HG03432 (cell line): ENCODE measurements at regions not wholly inside any gene's neighbourhood (a gene's known extent, or its start where the extent isn't known, plus 50 kb on each side); places are given as distances from the start of the nearest gene placed in this dataset.

Source experiments
- ATAC-seq: cut with Tn5 transposase; IDR thresholded peaks from one replicate; pipeline ENCODE4 v1.9.1; 2021; ENCODE audit warnings: mild to moderate bottlenecking, moderate library complexity; ENCODE audit not compliant: unreplicated experiment

DNA sequence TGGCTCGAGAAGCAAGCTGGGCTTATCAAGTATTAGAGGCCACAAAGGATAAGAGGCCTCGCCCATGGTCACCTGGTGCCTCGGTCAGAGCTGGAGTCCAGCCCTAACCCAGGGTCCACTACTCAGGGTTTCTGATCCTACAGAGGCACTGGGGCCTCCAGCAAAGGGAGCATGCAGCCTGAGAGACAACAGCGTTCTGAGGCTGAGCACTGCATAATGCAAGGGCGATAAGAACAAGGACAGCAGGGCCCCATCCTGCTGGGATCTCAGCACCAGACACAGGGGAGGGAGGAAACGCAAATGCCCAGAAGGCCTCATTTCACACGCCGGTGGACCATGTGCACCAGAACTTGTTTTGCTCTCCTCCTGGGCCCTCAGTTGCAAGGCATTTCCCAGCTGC, 63.0 kb downstream of the C5orf15 start:
- no peak for ATAC-seq

DNA sequence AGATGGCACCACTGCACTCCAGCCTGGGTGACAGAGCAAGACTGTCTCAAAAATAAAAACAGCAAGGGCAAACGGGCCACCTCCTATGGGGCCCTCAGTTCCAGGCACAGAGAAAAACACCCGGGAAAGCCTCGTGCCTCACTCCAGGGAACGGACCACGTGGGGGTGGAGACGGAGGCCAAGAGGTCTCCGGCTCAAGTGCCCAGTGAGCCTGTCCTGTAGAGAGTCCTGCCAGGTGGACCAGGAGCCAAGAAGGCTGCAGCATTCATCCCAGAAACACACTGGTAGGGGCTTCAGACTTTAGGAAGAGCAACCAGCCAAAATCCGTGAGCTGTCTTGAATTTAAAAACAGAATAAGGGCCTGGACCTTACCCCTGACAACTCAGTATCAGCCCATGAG, 63.8 kb downstream of the C5orf15 start:
- no peak for ATAC-seq

DNA sequence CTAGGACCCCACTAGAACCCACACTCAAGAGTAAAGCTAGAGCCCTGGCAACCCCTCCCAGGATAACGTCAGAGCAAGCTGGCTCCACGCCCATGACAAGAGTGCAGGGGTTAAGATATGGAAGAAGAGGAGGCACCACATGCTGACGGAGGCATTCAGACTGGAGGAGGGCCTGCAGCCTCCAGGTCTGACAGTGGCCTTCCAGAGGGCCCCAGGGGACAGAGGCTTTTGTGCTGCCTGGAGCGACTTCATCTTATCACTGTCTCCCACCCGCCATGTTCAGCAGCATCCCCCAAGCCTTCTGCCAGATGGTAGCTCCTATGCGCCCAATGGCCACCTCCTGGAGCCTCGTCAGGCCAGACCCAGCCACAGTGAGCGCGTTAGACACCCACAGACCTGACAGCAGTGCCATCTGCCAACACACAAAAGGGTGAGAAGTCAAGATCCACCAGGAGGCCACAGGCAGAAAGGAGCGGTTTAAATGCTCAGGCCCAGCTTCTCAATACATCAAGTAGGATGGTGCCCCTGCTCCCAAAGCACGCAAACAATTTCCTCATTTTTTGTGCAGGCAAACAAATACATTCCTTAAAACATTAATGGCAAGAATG, 65.8 kb downstream of the C5orf15 start:
- no peak for ATAC-seq

DNA sequence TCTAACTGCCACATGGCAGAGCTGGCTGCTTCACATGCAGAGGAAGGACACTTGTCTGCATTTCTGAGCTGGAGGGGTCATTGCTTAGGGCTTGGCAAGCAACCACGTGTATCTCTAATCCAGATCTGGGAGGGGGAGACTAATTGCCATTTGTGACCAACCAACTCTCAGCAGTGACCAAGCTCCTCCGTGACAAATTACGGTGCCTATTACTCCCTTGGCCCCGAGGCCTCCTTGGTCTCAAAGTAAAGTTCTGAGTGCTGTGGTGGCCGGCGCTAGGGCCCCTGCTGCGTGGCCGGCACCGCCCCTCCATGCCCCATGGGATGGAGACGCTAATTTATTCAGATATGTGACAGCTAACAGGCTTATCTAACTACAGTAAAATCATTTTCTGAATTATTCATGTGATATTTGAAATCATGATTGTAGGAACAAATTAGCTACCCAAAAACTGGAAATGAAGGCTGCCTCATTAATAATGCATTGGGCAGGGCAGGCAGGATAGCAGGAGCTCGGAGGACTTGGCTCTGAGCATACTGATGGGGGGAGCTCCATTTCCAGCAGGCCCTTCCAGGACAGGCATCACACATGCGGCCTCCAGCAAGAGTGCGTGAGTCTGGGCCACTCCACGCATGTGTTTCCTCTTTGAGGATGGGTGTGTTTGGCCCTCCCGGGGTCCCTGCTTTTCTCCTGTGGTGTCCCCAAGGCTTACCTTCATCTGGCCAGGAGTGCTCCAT, 67.7 kb downstream of the C5orf15 start:
- no peak for ATAC-seq

DNA sequence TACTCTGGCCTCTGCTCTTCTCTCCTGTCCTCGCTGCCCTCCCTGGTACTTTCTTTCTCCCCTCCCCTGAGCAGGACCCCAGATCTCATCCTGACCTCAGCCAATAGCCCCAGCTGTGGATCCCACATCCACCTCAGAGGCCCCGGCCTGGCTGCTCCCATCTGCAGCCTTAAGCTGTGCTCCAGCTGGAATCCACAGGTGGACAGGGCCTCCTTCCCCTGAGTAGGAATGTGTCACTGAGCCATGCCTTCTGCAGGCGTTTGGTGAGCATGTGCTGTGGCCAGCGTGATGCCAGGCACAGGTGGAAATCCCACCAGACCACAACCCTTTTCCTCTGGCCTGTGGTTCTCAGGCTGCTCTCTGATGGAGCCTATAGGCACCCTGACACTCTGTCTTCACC, 68.9 kb downstream of the C5orf15 start:
- no peak for ATAC-seq

DNA sequence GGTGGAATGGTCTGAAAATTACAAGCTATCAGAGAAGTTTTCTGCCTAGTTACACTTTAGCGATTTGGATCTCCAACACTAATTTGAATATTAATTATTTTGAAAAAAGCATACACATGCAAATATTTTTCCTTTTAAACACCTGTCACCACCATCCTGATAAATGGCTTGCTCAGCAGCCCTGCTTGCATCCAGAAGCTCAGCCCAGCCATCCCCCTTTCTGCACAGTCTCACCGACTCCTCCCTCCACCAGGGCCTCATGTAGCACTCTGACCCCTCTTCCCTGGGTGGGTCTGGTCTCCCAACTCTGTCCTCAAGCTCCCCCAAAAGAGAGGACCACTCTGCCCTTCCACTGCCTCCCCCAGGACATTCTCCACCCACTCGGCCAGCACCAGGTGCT, 70.0 kb downstream of the C5orf15 start:
- no peak for ATAC-seq

DNA sequence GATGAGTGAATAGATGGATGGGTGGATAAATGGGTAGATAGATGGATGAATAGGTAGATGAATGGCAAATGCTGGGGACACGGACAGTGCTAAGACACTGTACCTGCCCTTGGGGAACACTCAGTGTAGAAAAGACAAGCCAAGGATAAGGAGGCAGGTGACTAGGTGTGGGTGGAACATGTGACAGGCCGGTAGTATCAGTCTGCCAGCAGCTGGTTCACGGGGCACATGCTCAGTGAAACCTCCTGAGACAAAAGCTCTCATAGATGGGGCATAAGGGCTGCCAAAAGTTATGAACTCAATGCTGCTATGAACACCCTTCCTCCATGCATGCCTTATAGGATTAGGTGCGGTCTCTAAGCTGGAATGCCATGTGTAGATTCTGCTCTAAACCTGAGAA, 71.0 kb downstream of the C5orf15 start:
- ATAC-seq, result no peak

DNA sequence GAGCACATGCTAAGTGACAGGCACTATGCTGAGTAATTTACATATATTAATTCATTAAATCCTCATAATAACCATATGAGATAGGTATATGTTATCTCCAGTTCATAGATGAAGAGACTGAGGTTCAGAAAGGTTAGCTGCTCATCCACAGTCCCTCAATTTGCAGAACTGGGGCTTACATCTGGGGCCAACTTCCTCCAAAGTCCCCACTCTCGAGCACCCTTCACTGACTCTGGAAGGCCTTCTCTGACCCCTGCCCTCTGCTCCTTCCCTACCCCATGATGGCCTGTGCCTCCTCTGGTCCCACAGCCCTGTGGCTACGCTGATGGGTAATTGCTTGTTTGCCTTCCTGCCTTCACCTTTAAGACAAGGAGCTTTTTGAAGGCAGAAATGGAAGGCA, 71.6 kb downstream of the C5orf15 start:
- no peak for ATAC-seq

DNA sequence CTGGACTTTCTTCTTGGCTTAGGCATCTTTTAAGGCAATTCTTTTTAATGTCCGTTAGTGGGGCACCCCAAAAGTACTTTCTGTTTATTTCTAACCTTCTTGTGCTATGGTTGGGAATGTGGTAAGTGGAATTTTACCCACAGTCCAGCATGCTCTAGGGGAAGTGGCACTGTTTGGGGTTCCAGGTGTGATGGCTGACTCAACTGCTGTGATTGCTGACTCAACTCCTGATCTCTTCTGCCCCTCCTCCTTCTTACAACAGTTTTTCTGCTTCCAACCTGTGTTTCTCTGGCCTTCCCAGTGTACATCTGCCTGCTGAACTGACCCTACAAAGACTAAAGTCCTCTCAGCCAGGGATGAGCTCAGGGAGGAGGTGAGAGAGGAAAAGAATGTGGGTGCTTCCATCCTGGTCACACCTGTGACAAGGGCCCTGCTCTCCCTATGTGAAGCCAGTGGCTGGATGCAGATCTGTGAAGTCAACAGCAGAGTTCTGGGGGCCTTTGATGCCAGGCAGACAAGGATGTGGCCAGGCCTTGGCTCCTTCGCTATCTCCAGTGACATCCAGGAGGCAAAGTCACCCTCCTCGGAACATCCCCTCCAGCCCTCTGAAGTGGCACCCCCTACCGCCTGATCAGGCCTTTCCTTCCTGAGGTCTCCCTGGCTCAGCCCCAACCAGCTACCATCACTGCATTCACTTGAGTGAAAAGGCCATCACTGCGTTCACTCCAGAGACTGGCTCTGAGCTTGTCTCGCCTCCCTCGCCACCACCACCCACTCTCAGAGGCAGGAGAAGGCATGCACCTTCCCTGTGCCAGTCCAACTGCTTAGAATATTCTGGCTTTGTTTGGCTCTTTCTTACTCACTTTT, 72.2 kb downstream of the C5orf15 start:
- ATAC-seq, result no peak

DNA sequence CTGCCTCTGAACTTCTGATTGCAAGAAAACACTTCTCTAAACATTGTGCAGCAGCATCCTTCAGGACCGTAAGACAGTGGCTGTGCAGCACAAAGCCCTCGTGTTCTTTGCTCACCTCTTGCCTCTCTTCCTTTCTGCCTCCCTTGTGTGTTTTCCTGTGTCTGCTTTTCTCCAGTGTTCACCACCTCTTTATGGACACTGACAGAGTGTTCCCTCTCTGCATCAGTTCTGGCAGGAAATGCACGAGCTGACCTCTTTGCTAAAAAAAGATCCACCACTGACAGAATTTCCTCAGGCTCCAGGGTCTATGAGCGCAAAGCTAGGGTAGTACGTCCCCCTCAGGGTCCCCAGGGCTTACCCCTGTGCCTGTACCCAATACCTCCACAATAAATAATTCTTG, 74.3 kb downstream of the C5orf15 start:
- ATAC-seq, result no peak

DNA sequence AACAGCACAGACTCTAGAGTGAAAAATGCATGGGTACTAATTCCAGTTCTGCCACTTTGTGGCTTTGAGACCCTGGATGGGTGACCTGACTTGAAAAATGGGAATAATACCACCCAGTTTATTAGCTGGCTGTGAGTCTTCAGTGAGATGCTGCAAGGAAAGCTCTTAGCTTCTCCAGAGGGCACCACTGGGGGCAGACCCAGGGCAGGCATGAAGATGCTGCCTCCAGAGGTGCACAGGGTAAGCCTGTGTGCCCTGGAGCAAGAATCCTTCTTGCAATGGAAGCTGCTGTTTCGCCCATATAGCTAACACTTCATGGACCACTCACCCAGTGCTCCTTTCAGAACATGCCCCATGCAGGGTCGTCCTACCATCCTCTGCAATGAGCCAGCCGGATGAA, 75.7 kb downstream of the C5orf15 start:
- no peak for ATAC-seq

DNA sequence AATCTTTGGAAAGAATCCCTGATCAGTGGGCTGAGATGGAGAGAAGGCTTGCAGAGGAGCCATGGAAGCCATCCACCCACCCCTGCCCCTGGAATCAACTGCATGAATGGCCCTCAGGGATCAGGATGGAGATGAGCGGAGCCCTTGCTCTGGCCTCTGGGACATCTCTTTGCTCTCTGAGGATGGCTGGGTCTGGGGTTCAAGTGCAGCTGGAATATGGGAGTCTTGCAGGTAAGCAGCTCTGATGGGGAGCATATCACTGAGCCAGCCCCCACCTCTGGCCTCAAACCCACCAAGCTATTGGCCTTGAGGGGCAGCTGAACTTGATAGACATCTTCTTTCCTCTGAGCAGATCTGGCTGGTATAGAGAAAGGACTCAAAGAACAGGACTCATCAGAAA, 76.1 kb downstream of the C5orf15 start:
- no peak for ATAC-seq

DNA sequence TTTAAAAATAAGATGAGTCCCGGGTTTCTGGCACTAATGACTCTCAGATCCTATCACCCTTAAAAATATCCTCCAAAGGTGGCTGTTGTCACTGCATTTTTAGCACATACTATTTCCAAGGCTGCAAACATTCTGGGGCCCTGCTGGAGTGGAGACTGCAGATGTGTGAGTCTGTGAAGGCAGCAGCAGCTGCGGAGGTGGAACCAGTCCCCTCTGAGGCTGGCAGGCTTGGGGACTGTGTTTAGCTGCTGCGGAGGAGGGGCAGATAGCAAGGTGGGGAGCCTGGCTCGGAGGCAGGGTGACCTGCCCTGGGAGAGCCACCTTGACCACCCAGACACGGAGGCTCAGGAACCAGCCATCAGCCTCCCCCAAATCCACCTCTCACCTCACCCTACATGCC, 77.0 kb downstream of the C5orf15 start:
- no peak for ATAC-seq

DNA sequence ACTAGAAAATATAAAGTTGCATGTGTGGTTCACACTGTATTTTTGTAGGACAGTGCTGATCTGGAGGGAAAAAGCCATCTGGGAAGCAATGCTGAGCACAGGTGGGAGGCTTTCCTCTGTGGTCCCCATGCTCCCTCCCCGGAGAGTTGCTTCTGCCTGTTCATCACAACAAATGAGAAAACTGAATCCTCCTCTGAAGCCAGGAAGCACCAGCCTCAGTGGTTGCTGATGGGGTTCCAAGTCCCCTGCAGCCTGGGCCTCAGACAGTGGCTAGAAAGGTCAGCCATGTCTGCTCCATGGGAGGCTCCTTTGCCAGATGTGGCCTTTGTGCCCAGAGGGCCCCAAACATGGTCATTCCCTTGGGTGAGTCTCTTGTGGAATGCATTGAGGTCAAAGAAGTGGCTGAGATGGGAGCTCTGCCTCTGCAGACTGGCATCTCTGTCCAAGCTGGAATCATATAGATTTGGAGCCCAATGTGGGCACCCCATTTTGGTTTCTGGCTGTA, 77.6 kb downstream of the C5orf15 start:
- no peak for ATAC-seq

DNA sequence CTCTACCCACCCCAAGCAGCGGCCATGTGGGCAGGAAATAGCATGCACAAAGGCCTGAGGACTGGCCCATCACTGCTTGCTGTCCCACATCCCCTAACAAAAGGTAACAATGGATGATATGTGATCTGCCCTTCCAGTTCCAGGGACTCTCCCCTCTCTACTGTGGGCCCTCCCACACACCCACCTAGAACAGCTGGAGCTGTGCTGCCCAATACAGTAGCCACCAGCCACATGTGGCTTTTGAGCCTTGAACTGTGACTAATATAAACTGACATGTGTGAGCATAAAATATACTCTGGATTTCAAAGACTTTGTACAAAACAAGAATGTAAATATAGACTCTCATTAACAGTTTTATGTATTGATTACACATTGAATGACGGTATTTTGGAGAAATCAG, 78.1 kb downstream of the C5orf15 start:
- ATAC-seq, result no peak

DNA sequence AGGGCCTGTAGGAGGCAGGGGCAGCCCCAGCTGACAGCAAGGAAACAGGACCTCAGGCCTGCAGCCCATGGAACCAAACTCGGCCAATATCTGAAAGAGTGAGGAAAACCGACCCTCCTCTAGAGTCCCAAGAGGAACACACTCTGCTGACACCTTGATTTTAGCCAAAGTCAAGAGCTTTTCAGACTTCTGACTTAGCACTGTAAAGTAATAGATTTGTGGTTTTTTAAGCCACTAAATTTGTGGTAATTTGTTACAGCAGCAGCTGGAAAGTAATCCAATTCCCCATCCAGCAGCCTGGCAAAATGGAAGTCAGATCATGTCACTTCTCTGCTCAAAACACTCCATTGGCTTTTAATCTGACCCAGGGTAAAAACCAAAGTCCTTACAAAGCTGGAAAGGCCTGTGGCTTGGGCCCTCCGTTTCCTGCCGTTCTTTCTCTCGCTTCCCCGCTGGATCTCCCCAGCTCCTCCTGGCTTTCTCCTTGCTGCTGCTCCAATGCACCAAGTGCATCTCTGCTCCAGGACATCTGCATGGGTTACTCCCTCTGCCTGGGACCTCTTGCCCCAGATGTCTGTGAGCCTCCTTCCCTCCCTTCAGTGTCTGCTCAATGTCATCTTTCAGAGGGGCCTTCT, 79.0 kb downstream of the C5orf15 start:
- no peak for ATAC-seq

DNA sequence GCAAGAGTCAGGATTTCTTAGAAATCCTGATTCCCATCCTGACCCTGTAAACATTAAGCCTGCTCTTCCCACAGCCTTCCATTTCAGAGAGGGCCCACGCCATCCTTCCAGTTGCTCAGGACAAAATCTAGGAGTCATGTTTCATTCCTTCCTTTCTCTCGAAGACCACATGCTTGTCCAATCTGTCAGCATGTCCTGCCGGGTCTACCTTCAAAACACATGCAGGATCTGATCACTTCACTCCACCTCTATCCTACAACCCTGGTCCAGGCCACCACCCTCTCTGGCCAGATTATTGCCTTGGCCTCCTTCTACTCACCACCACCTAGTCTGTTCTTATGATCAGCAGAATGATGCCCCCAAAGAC, 79.8 kb downstream of the C5orf15 start:
- ATAC-seq, result no peak

DNA sequence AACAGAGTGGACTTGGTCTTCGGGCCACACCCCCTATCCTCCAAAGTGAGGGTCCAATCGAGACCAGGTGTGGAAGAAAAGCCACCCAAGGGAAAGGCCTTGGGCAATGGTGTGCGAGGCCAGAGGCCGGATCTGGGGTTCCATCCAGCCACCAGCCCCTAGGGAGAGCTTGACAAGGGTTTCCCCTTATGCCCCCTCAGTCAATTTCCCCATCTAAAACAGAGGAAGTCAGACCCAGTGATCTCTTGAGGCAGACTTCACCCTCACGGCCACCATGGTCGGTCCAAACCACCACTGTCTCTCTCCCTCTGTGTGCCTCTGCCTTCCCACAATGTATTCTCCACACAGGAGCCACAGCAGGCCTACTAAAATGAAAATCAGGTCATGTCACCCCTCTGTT, 82.9 kb downstream of the C5orf15 start:
- ATAC-seq, result no peak

DNA sequence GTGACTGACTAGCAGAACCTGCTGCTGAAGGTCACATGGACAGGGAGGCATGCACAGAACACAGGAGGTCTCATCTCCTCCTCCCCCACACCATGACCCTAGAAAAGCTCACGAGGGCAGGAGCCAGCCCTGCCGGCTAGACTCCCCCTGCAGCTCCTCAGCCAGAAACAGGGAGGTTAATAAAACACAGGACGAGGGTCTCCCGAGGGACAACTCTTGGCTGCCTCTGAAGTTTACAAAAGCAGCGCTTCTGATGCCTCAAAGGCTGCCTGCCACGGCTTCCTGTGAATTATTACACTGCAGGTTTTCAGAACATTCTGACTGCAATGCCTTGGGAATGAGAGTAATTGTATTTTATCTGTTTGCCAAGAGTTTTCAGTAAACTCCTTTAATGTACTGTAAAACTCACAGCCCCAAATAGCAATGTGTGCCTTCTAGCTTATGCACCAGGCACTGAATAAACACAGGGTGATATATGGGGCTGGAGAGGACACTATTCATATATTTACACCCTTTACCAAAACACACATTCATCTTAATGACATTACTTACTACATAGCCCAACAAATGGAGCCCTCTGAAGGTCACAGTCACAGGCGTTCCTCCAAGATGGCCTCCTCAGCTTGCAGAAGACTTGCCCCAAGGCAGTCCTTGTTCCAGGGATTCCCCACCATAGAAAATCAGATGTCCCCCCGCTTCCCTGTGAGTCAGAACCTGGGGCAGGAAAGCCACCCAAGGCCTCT, 83.7 kb downstream of the C5orf15 start:
- no peak for ATAC-seq

DNA sequence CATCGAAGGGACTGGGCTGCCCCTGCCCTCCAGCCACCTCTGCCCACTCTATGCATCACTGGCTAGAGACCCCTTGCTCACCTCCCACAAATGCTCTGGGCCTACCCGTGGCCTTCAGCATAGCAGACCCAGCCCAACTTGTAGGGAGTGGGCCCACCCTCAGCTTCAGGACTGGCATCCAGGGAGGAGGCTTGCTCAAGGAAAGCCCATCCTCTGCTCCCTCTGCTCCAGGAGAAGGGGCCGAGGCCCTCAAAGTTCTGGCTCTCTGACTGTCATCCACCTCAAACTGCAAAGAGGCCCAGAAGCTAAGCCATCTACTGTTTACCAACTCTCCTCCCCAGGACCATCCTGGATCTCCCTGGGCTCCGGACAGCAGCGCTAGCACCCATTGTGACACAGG, 84.5 kb downstream of the C5orf15 start:
- no peak for ATAC-seq

DNA sequence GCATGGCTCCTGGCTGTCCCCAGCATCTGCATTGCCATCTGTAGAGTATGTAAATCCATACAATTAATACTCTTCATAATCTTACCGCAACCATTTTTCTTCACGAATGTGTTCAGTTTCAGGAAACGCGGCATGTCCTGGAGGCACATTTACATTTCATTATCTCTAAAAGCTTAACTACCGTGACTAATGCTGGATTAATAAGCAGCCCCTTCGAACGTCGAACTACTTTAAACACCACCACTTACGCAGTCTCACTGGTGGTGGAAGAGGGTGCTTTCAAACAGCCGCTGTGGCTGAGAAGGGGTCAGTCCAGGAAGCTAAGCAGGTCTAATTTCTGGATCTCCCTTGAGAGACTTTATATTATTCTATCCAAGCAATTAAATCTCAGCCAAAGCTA, 85.6 kb downstream of the C5orf15 start:
- no peak for ATAC-seq
